ENCODE measurements at regions not wholly inside any gene's neighbourhood (a gene's known extent, or its start where the extent isn't known, plus 50 kb on each side); places are given as distances from the start of the nearest gene placed in this dataset.

- no peak for TF ChIP-seq CTCF (IDR thresholded peaks at IDR 0.05; ENCODE audit: borderline replicate concordance, extremely low read depth, low read length, poor library complexity, severe bottlenecking)
- TF ChIP-seq EZH2 (IDR thresholded peaks at IDR 0.05; ENCODE audit: borderline replicate concordance, low read depth, low read length, severe bottlenecking) = no peak
These were observed 457.2 kb downstream of the RAP2B start for GRCh38 chr3:153619268-153619667.
